NCI-H187 (cell line): ENCODE measurements at regions not wholly inside any gene's neighbourhood (a gene's known extent, or its start where the extent isn't known, plus 50 kb on each side); places are given as distances from the start of the nearest gene placed in this dataset.
"Not testable (repeated sequence)": the region's sequence is repeated elsewhere in the genome, so short reads cannot be mapped to it uniquely, and the experiment has no call there.

Experiments used
- DNase-seq, 2 experiments: peaks; one replicate each; lab custom pipeline; 2025; lab: John Stamatoyannopoulos, UW

DNA sequence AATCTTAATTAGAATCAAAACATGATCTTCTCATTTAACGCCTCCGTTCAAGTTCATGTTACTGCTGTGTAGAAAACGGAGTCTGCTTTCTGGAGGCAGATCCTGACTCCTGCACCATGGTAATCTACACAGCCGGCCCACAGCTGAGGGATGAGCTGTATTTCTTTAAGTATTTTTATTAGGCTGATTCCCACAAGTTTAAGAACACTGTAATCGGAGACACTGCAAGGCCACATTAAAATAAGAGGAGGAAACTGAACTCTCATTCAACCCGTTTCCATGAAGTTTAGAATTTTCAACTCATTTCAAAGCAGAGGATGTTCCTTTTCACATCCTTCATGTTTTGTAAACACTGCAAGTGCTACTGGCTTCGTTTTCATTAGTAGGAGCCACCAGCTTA lies 372.2 kb downstream of the NFIB start:
- no peak for DNase-seq

DNA sequence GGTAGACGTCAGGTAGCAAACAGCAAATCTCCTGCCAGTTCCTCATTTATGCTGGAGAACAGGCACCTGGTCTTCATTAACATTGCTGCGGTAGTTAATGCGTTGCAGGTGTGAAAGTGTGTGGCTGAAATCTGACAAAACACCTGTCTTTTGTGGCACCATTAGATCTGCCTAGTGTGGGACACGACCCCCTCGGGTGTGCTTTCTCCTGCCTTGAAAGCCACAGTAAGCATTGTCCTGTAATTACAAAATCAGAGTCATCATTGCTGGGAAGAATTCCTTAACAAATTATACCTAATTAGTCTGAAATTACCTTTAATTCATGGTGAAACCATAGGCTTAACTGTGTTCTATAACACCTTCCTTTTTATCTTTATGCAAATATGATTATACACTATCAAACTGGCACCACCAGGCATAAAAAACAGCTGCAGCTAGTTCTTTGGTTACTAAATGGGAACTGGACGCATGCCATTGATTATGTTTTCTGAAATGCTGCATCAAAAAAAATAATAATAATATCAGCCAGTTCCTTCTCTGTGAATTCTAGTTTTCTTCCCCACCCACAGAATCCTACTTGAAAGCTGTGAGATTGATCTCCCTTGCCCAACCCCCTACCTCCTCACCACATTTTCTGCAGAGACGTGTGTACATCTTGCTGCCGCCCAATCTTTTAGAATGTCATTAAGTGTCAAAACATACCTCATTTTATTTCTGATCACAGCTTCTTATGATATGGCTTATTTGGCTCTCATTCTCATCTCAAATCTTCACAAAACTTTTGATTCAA lies 374.0 kb downstream of the NFIB start:
- DNase-seq: no peak

- DNase-seq: no peak
Measured at GRCh38 chr9:13939134-13939533, 374.8 kb downstream of the NFIB start.

- no peak for DNase-seq
Measured at GRCh38 chr9:13934416-13934815, 379.5 kb downstream of the NFIB start.

GRCh38 chr9:13933268-13933656 lies 380.7 kb downstream of the NFIB start:
- DNase-seq: no peak

DNA sequence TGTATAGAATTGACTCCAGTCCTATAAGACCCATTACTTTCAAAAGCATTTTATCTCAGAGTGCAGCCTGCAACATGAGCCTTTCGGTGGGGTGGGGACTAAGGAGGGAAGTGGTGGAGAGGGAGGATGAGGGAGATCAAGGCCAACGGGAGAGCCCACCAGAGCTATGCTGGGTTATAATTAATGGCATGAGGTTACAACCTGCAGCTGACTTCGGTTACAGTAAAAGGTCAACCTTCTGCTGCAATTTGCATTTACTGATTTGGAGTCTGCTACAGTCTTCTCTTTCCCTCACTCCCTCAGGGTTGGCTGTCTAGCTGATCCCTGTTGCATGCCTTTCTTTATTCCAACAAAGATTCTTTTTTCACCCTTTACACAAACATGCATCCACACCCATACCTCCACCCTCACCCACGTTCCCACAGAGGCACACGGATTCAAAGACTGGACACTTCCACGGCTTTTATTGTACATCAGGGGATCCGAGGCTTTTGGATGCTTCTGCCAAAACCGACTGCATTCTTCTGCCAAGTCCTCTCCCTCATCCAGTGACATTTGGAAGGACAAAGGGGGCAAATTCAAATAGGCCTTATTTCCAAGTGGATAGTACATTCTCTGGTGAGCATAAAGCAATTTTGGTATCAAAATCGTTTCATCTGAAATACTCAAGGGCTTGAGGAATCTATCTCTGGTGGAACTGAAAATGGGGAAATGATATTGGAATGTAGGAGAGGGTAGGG lies 381.2 kb downstream of the NFIB start:
- no peak for DNase-seq

DNA sequence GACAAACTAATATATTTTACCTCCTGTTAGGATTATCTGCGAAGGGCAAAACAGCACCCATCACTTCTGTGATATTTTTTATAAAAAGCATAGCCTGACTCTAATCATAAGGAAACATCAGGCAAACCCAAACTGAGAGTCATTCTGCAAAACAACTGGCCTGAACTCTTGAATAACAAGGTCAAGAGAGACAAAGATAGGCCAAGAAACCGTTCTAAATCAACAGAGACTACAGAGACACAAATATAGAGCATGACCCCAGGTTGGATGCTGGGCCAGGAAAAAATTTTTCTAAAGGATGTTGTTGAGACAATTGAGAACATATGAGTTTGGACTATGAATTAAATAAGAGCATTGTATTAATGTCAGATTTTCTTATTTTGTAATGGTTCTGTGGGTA lies 384.9 kb downstream of the NFIB start:
- no peak for DNase-seq

DNA sequence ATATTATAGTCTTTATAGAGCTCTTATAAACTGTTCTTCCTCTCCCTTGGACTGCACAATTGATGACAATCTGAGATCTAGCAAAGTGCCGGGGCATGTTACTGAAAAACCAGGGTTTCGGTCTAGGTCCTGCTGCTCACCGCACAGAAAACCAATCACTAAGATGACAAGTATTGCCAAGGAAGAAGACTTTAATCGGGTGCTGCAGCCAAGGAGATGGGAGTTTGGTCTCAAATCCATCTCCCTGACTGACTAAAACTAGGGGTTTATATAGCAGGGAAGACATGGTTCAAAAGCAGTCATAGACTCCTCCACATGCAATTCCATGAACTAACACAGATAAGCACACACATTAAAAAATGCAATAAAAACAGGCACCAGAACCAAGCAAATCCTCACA lies 390.6 kb downstream of the NFIB start:
- no peak for DNase-seq

DNA sequence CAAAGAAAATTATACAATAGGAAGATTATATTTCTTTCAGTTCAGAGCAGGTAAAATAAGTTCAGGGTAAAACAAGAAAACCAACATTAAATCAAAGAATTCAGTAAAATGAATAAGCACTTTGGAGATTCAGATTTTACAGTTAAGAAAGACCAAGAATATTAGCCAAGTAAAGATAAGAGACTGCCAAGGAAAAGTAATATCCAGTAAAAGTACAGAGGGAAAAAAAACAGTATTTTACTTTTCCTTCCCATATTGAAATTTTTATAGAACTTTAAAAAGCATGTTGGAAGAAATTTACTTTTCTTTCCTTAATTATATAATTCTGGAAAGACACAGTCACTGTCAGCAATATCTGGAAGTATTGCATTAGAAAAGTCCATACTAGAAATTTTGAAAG lies 393.4 kb downstream of the NFIB start:
- no peak for DNase-seq

DNA sequence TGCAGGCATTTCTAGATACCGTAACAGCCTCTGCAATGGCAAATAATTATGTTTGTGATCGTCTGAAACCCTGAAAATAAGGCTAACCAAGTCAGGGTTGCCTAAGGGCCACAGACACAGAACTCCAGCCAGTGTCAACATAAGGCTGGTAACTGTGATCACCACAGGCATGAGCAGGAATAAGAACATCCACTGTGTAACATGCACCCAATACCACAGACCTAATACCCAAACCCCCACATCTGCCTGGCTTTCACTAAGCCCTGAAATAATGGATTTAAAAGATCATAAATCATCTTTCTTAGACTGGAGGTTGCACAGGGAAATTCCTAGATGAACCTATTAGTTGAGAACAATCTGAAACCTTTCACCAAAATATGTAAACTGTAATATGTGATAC lies 394.5 kb downstream of the NFIB start:
- DNase-seq: no peak

GRCh38 chr9:13917534-13917933 lies 396.4 kb downstream of the NFIB start:
- DNase-seq: no peak

- no peak for DNase-seq
Measured at GRCh38 chr9:13915591-13916301, 398.2 kb downstream of the NFIB start.

DNA sequence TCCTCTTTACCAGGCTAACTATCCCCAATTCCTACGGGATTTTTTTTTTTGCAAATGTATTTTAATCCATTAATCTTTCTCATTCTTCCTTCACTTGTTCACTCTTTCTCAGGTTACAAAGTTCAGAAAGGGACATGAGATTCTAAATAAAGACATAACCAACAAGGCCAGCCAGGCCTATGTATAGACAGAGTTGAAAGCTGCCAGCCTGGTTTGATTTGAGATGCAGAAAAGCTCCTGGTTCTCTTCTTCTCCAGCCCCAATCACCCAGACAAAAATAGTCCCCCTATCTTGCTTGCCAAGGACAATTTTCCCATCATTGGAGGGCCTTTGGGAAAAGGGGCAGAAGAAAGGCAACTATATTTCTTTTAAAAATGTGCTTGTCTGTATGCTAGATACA lies 398.8 kb downstream of the NFIB start:
- no peak for DNase-seq

GRCh38 chr9:13911473-13911872 lies 402.5 kb downstream of the NFIB start:
- DNase-seq: no peak

DNA sequence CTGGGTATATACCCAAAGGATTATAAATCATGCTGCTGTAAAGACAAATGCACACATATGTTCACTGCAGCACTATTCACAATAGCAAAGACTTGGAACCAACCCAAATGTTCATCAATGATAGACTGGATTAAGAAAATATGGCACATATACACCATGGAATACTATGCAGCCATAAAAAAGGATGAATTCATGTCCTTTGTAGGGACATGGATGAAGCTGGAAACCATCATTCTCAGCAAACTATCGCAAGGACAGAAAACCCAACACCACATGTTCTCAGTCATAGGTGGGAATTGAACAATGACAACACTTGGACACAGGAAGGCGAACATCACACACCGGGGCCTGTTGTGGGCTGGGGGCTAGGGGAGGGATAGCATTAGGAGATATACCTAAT lies 406.1 kb downstream of the NFIB start:
- not testable (repeated sequence) for DNase-seq

- DNase-seq: no peak
Measured at GRCh38 chr9:13904746-13905145, 409.2 kb downstream of the NFIB start.

GRCh38 chr9:13904311-13904710 lies 409.6 kb downstream of the NFIB start:
- no peak for DNase-seq

DNA sequence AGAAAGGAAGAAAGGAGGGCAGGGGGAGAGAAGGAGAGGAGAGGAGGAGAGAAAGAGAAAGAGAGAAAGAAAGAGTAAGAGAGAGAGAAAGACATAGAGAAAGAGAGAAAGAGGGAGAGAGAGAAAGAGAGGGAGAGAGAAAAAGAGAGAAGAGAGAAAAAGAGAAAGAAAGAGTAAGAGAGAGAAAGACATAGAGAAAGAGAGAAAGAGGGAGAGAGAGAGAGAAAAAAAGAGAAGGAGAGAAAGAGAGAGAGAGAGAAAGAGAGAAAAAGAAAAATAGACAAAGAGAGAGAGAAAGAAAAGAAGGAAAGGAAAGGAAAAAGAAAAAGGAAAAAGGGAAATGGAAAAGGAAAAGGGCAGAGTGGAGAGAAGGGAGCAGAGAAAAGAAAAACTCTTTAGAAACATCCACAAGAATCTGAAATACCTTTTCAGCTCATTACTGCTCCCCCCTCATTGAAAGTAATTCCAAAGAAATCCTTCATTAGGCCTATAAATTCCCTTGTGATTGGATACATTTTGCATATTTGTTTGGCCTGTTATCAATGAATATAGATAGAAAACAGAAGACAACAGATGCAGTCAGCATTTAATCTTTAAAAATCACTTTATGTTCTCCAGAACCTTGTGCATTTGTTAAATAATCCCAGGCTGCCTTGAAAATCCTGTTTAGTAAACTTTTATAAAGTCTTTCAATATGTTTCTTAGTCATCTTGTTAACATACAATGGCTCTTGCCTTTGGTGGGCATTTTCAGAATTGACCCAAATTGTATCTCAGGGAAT lies 411.5 kb downstream of the NFIB start:
- no peak for DNase-seq

DNA sequence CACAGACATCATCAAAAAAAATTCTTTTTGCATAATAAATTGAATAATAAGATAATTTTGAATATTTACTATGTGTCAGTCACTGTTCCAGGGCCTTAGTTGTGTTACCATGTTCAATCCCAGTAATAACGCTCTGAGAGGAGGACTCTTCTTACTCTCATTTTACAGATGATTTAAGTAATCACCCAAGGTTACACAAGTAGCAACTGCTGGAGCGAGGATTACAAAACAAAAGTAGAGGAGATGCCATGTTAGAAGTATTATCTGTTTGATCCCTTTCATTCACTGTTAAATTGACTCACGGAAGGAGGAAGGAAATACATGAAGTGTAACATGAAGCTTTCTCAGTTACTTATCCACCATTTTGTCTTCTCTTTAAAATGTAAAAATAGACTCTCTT lies 412.8 kb downstream of the NFIB start:
- no peak for DNase-seq

DNA sequence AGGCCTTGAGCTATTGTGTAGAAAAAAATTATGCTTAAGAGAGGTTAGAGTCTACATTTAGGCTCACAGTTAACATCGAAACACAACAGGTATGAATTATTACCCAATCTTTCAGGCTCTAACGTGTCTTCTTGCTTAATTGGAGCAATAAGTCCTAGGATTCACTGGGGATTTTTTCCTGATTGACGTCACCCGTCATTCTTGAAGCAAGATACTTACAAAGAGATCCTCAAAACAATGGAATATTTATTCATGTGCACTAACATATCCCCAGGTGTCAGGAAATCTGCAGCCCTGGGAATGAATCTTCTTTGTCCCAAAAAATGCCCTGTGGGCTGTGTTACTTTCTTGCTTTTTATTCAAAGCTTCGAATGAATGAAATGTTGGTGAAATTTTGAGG lies 413.5 kb downstream of the NFIB start:
- no peak for DNase-seq

GRCh38 chr9:13899924-13900323 lies 414.0 kb downstream of the NFIB start:
- DNase-seq: no peak

- DNase-seq: no peak
Measured at GRCh38 chr9:13898957-13899356, 415.0 kb downstream of the NFIB start.
